ENCODE measurements at regions not wholly inside any gene's neighbourhood (a gene's known extent, or its start where the extent isn't known, plus 50 kb on each side); places are given as distances from the start of the nearest gene placed in this dataset.

DNA sequence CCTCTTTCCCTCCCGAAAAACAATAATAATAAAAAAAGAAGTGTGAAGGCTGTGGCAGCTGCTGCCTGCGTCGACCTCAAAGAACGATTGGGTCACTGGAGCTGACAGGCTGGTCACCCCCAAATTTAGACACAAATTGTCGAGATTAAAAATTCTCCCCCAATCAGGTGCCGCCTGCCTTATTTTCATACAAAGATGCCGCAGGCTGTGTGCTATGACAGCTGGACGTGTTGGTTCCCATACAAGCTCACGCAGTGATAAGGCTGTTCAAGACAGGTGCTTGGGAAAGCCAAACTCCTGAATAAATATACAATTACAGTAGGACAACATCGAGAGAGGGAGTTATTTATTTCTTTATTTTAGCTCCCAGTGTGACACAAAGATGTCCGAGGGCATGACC lies 1041.8 kb downstream of the VRK1 start:
- peak in 1 of 2 experiments; percentile 2 for DNase-seq

DNA sequence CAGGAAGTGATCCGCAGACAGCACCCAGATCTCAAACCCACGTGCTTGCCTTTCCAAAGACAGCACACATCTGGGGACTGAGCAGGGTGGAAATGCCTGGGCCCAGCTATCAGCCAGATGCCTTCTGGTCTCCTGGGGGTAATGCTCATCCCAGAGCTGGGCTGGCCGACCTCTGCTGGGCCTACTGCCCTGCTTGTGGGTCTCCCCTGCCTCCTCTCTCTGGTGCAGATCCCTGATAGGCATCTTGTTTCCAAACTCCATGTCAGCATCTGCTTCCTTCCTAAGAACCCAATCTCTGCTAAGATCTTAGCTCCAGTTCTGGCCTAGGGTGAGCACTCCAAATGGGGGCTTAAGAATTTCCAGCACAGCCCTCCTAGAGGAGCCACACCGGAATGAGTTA lies 1043.0 kb downstream of the VRK1 start:
- no peak for DNase-seq

DNA sequence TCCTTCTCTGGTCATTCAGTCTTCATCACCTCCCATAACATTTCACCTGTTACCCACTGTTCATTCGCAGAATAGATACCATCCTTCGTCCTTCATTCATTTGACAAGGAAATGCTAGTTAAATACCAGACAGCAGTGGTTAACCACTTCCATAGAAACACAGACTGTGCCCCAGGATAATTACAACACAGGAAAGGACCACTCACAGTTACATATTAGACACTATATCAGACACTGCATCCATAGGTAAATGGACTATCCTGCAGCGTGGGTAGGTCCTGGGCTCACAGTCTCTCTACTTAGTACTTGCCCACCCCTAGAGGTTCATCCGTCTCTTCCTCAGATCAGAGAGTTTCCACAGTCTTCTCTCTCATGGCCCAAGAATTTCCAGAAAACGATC lies 1044.6 kb downstream of the VRK1 start:
- no peak for DNase-seq

DNA sequence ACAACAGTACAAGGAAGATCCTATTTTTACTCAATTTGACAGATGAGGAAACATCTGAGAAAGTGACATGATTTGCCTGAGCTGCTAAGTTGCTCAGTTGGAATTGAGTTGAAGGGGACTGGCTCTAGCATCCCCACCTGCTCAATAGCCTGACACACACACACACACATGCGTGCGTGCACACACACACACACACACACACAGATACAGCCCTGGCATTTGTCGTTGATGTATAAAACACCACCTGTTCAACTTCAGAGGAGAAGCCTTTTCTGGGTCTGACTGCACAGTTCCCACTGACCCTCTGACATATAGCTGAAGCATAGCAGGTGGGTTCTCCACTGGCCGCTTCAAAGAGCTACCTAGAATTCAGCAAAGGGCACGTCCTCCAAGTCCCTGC lies 1045.9 kb downstream of the VRK1 start:
- DNase-seq = no peak

DNA sequence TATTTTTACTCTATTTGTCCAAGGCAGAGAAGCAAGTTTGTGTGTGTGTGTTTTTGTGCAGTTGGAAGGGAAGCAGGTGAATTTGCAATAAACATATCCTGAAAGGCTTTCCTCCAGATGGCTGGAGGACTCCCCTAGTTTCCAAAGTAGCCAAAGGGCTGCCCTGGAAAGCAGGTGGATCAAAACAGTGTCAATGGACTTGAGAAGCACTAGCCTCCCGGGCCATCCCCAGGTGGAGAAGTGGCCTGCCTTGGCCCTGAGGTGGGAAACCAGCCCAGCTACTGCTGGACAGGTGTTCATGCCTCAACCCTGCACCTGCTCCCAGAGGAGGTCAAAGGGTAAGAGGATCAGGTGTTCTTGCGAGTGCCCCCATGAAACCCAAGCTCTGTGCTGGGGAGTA lies 1046.9 kb downstream of the VRK1 start:
- no peak for DNase-seq

DNA sequence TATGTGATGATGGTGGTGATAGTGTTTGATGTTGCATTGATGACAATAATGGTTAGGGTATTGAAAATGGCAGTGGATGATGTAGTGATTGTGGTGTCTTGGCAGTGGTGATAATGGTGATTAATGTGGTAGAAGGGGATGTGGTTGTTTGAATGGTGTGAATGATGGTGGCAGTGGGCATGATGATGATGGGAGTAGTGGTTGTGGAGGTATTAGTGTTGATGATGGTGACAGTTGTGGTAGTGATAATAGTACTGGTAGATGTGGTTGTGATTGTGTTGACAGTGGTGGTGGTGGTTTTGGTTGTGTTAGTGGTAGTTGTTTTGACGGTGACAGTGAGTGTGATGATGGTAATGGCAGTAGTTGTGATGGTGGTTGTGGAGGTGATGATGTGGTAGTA lies 1049.0 kb downstream of the VRK1 start:
- no peak for DNase-seq

DNA sequence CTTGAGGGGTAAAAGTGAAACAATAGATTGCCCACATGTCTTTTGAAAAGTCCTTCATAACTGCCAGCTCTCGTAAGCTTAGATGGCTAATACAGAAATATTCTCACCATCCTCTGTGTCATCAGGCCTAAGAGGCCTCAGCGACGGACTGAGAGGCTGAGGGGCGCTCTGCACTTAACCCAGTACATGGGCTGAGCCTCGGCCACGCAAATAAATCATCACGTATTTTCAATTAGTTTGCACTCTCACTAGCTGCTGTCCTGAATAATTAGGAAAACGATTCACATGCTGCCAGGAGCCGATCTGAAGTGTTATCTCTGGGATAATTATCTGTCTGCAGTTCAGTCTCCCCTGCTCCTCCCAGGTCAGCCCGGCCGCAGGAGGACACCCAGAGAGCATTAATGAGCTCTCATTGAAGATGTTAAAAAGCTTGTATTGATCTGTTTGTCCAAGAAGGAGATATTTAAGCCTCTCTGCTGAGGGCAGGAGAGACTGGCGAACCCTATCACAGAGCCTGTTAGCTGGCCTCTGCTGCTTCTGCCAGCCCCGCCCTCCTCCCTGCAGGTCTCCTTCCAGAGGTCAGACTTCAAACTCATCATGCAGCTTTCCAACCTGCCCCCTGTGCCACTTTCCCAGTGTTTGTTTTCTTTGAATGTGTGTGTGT lies 1051.3 kb downstream of the VRK1 start:
- DNase-seq = peak in 1 of 2 experiments; percentile 5

DNA sequence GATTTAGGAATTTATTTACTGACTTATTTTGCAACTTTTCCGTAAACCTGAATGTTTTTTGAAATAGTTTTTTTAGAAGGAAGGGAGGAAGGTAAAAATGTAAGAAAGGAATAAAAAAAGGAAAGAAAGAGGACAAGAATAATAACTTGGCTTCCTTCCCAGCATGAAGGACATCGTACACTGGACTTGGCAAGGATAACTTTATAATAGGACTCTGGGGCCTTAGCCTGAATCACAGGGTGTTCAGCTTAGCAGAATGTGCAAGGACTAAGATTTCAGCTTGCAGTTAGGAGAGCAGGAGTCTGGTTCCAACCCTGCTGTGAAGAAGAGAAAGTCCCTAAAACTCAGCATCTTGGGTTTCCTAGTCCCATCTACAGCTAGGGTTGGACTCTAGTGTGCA lies 1053.3 kb downstream of the VRK1 start:
- DNase-seq = no peak

DNA sequence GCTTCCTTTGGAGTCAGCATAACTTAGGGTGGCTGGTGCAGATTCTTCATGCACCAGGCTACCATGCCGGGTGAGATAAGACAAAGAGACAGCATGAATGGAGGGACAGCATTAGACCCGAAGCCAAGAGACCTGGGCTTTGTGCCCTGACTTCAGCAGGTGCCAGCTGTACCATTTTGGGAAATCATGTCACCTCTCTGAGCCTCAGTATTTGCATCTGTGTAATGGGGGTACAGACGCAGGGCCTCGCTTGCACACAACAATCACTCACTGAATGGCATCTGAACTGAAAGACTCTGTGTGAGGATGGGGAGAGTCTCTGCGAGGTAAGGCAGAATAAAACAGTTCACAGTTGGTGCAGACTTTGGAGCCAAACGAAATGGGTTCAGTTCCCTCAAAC lies 1053.7 kb downstream of the VRK1 start:
- no peak for DNase-seq

DNA sequence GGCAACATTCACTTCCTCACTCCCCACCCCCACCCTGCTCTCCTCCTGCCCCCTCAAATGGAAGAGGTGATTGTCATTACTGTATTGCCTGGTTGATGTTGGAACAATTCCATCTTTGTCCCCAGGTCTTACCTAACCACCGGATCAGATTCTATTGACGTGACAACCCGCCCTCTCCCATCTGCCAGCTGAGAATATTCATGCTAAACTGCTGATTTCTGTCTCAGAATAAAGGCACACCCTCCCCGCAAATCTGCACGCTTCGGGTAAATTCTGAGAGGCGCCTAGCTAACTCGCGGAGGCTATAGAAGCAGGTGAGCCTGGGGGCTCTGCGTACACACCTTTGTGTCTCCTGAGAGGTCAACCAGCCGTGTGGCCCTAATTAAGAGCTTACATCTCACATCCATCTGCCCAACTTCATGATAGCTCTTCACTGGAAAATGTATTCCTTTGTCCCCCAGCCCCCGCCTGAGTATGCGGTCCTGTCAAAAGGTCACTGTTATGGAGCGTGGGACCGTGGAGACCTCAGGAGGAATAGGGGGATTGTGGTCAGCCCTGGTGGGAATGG lies 1054.3 kb downstream of the VRK1 start:
- DNase-seq = no peak

DNA sequence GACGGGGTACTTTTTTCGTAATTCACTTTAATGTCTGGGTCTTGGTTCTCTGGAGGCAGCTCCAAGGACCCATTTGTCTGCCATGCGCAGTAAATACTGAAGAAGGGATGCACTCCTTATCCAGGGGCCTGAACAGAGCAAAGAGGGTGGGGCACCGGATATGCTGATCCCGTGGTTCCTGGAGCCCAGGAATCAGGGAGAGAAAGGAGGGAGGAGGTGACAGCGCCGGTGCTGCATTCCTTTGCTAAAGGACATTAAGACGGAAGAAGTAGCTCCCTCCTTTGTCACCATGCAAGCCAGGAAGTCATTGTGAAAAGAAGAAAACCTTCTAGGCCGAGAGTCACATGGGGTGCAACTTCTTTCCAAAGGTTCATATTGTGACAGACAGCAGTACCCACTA lies 1057.7 kb downstream of the VRK1 start:
- no peak for DNase-seq

DNA sequence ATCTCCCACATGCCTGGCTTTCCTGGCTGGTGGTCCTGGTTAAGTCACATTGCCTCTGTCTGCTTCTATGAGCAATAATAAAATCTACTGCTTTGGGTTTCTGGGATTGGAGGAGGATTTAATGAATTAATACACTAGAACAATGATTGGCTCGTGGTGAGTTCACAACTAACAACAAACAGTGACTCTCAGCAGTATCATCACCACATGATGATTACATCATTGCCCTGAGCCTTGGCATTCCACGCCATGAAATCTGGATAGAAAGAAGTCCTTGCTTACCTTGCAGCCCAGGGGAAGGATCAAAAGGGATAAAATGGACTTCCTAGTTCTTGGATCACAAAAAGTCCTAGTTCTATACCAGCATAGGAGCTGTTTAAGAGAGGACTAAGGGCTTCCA lies 1069.0 kb downstream of the VRK1 start:
- no peak for DNase-seq

DNA sequence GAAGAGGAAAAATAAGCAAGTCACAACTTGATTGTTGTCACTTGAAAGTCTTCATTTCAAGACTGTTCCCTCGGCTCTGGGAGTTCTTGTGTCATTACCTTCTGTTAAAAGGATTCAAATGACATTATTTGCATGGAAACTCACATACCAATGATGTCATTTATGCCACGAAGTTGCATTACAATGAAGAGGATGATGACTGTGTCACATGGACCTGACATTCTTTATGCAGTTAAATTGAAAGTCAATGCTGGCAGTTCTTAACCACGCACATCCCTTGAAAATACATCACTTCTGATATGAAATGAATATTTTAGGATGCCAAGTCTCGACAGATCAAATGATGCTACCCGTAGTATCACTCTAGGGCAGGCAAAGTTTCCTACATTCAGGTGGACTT lies 1069.5 kb downstream of the VRK1 start:
- no peak for DNase-seq

DNA sequence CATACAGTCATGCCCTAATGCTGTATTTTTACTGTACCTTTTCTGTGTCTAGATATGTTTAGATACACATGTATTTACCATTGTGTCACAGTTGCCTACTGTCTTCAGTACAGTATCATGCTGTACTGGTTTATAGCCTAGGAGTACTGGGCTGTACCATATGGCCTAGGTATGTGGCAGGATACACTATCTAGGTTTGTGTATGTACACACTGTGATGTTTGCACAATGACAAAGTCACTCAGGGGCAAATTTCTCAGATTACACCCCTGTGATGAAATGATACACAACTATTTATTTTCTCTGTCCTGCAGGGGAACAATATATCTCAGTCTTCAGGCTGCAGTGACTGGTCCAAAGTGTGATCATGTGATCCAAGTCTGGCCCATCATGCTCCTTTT lies 1076.1 kb downstream of the VRK1 start:
- no peak for DNase-seq

DNA sequence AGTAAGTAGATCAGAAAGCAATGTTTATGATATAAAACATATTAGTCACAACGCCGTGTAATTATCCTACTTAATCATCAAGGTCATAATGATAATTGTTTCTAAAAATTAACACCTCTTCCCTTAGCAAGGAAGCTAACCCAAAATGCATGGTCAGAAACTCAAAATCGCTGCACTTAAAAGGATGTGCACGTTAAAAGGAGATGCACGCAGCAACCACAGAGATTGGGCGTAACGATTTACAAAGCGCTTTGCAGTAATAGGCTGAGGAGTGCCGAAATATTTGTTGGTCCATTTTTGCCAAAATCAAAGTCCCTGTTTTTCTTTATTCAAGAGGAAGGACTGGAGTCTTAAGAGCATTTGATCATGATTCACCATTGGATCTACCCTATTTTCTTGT lies 1077.2 kb downstream of the VRK1 start:
- no peak for DNase-seq

DNA sequence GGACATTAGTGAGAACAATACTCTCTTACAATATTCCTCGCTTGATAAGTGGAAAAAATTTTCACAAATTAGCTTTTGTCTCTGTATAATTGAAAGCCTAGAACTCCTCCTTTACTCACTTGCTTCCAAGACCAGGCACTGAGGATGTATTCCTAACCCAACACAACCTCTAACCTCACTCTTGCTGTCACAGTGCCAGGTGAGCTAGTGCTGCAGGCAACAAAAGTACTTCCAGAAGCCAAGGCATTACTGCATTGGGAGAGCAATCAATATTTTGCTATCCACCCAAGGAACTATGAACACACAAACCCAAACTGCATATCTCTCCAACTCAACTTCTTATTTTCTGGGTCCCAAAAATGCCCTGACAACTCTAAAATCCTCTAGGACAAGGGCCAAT lies 1081.0 kb downstream of the VRK1 start:
- no peak for DNase-seq

DNA sequence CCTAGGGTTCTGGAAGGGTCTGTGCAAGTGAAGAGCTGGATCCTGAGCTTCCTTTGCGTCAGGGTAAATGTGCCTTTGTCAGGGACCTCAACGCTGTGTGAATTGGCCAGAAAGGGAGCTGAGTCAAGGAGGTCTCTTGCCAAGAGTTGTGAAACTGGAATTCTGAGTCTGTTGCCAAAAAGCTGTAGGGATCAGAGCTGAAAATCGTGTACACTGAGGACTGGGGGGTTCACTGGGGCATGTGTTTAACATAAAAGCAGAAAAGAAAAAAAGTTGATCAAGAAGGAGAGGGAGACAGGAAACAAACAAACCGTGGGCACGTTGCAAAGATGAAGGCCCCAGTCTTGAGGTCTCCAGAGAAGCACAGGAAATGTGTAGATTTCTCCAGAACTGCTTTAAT lies 1081.5 kb downstream of the VRK1 start:
- no peak for DNase-seq

DNA sequence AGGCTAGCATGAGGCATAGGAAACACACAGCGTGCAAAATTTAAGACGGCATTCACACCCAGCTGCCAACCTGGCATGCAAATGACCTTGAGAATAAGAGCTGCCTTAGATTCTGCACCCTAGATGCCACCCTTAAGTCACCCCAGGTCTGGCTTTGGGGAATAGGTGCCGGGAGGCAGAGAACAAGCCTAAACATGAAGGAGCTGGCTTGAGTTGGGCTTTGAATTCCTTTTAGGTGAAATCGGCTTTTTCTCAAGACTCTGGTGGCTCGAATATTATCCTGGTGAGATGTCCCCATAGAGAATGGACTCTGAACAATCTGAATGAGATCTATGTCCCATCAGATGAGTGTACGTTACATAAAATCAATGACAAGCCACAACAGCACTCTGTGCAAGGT lies 1090.5 kb downstream of the VRK1 start:
- no peak for DNase-seq

DNA sequence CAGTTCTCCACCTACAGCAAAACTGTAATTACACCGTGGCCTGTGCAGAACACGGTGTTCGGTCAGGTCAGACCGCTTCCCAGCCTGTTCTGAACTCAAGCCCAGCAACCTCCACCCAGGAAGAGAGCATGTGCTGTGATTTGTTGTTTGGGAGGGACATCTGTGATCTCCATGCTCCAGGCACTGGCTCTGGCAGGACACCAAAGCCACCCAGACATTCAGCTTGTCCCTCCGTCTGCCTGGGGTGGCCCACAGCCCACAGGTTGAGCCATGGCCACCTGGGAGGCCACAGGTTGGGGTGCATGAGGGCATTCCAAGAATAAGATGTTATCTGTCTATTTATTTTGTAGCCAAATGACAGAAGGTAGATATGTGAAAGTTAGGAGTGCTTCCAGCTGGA lies 1091.1 kb downstream of the VRK1 start:
- no peak for DNase-seq

DNA sequence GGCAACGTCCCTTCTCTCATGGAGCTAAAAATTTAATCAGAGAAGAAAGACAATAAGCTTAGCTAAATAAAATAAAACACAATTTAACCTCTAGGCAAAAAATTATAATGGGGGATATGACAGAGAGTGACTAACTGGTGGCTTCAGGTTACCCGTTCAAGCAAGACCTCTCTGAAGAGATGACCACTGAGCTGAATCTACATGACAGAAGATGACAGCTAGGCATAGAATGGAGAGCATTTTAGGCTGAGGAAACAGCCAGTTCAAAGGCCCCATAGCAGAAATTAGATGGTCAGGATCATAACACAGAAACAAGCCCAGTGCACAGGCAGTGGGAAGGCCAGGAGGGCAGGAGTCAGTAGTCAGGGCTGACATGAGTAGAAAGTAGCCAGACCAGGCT lies 1094.3 kb downstream of the VRK1 start:
- no peak for DNase-seq

DNA sequence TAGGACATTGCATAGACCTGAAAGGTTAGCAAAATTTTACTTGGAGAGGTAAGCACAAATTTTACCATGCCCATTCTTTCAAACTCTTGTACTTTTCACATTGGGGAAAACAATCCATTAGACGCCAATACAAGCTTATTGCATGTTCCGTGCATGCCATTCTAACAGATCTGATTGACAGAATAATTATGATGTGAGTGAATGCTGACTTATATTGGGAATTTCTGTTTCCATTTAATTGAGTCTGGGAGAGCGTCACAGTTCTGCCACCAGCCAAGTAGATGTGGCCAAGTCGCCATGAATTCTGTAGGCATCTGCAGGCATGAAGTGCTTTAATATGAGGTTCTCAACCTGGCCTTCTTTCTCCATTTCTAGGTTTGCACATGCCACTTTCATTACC lies 1097.4 kb downstream of the VRK1 start:
- no peak for DNase-seq

DNA sequence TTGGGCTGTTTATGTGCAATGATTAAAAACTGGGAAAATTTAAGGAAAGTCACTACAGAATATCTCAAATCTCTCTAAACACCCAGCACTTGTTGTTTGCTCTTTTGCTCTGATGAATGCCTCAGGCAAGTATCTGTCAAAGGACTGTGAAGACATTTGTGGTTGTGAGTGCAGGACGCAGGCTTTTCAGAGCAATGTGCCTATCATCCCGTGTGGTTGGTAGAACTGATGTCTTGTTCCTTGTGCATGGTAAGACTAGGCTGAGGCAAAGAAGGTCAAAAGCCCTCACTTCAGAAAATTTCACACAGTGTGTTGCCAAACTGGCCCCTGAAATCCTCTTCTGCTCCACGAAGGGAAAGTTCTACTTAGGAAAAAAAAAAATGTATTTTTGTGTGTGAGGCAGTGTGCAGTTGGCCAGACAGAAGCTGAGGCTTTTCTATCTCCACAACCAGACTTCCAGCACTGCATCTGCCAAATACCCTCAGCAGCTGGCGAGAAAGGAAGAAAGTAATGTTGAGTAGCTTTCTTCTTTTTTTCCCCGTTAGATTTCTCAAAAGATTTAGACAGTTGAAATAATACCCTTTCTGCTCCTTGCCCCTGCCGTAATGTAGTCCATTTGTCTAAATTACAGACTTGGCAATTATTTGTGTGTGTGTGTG lies 1103.1 kb downstream of the VRK1 start:
- no peak for DNase-seq

DNA sequence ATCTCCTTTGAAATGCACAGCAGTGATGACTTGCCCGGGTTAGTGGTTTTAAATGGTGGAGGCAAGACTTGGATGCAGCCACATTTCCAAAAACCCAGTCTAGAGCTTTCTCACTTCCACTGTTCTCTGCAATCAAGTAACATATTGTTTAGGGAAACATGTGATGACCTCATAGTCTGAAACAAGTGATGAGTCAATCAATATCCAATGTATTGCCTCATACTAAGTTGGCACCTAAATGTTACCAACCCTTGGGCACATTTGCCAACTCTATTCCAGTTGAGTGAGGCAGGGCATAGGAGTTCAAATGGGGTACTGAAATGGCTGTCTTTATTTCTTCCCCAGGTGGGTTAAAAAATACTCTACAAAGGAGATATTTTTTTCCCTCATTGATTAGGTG lies 1105.4 kb downstream of the VRK1 start:
- no peak for DNase-seq

DNA sequence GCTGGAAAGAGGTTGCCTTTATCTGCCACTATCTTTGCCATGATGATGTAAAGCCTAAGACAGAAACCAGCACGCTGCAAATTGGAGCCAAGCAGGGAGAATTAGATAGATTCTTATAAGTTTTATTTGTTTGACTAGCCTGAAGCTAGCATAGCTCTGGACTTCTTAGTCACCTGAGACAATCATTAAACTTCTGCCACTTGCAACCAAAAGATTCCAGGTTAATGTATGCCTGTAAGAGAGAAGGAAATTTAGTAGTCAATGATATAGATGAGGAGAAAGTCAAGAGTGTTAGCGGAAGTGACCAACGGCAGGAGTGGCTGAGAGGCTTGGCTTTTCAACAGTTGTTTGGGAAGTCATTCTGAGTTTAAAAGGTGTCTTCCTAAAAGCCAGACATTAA lies 1106.6 kb downstream of the VRK1 start:
- no peak for DNase-seq

DNA sequence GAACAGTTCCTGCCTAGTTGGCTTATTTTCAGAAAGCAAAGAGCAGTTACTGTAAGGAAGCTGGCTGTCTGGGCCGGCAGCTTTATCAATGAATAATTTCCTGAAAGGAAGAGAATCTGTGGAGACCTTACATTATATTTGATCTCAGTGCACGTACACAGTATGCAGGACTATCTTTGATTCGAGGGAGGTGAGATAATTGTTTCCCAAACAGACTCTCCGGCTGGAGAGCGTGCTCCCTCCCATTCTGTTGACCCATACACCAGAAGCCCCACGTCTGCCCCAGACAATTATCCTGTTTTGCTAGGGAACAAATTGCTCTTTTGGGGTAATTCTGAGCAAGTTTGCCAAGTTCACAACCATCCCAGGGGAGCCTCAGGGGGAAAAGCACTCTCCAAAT lies 1115.0 kb downstream of the VRK1 start:
- no peak for DNase-seq

Data from SHP77 (cell line).